ENCODE measurements at regions not wholly inside any gene's neighbourhood (a gene's known extent, or its start where the extent isn't known, plus 50 kb on each side); places are given as distances from the start of the nearest gene placed in this dataset.

GRCh38 chr4:4775493-4776004 is 83.9 kb upstream of the MSX1 start:
- no peak for TF ChIP-seq CTCF (IDR thresholded peaks at IDR 0.05; ENCODE audit: low read depth, low read length, poor library complexity, severe bottlenecking)
- no peak for TF ChIP-seq EZH2phosphoT487 (IDR thresholded peaks at IDR 0.05; ENCODE audit: borderline replicate concordance, low read length)
